Right cardiac atrium (tissue), 5 donors: ENCODE measurements at regions not wholly inside any gene's neighbourhood (a gene's known extent, or its start where the extent isn't known, plus 50 kb on each side); places are given as distances from the start of the nearest gene placed in this dataset.
"Not testable (repeated sequence)": the region's sequence is repeated elsewhere in the genome, so short reads cannot be mapped to it uniquely, and the experiment has no call there.

Experiments used
- ATAC-seq, 2 donors: fragments of 200-7000 bp; cut with Tn5 transposase; one replicate each; pipeline versions ENCODE4 v1.8.0 to v1.9.1; 2020; ENCODE audit warnings: moderate library complexity in 2 of 2, mild to moderate bottlenecking in 1 of 2
- DNase-seq, 3 donors: peaks; one replicate each; pipeline ENCODE4 v3.0.0-alpha.2; 2020
- H3K27ac ChIP-seq: one replicate; pipeline ENCODE4 v1.5.1; 2013; ENCODE audit warnings: mild to moderate bottlenecking, low read length, control low read depth, moderate library complexity
- H3K27me3 ChIP-seq: one replicate; pipeline ENCODE4 v1.6.1; 2013; ENCODE audit not compliant: control insufficient read depth, insufficient read depth
- H3K4me1 ChIP-seq: one replicate; pipeline ENCODE4 v1.6.1; 2013; ENCODE audit warnings: low read length; ENCODE audit not compliant: control insufficient read depth, insufficient read depth
- H3K4me3 ChIP-seq: one replicate; pipeline ENCODE4 v1.5.1; 2013; ENCODE audit warnings: low read length, control low read depth
- H3K9me3 ChIP-seq: one replicate; pipeline ENCODE4 v1.6.1; 2013; ENCODE audit warnings: low read length; ENCODE audit not compliant: control insufficient read depth
- WGBS: extraction: QIAGEN DNeasy Blood & Tissue Kit; methylation state at CpG from one replicate; pipeline ENCODE4 v1.1.7; 2013; 5-methylcytosine and 5-hydroxymethylcytosine counted together
- intact Hi-C, 4 donors: fragments of 100-400 bp; cut with DNase I; formaldehyde crosslinking; loops; one replicate each; pipeline versions ENCODE4 v1.11.0 to v1.14.0; 2022 to 2023
- donor health status: healthy with polysubstance abuse.
- donor health status: DM: no; HTN: yes; CAD: no.
- donor health status: DM: no; HTN: no; CAD: no.
- donor health status: DM: no; HTN: yes; CAD: no; lungs with severe emphysema.
- donor health status: DM: yes; HTN: yes; CAD: no.

- Histone ChIP-seq H3K27ac (no peak overlapping the region), H3K9me3 (no peaks in the 10 kb centered on the region), H3K4me3 (no peak overlapping the region), H3K4me1 (no peaks in the 10 kb centered on the region), H3K27me3 (no peaks in the 10 kb centered on the region)
- DNase-seq = no peak
- ATAC-seq = no peak
- intact Hi-C loops = no loop called here
Observed at GRCh38 chr14:22291406-22291805, 297.6 kb downstream of the DAD1 start.

GRCh38 chr14:22289570-22289969 lies 299.5 kb downstream of the DAD1 start:
- H3K9me3 ChIP-seq = no peaks in the 10 kb centered on the region
- WGBS = 62% methylated on average over 1 of the region's 1 CpG
- no peaks in the 10 kb centered on the region for H3K27me3 ChIP-seq
- ATAC-seq (no peak), DNase-seq (no peak)
- H3K4me3 ChIP-seq = no peak overlapping the region
- H3K4me1 ChIP-seq = no peaks in the 10 kb centered on the region
- intact Hi-C loops = no loop called here
- no peak overlapping the region for H3K27ac ChIP-seq

GRCh38 chr14:22285991-22286390 lies 303.0 kb downstream of the DAD1 start:
- Histone ChIP-seq H3K9me3 (no peaks in the 10 kb centered on the region), H3K4me3 (no peak overlapping the region), H3K27me3 (no peaks in the 10 kb centered on the region), H3K27ac (no peak overlapping the region), H3K4me1 (no peaks in the 10 kb centered on the region)
- DNase-seq = no peak
- WGBS = 65% methylated on average over 3 of the region's 3 CpGs
- intact Hi-C loops = no loop called here
- ATAC-seq = no peak

- Histone ChIP-seq H3K4me3 (no peak overlapping the region), H3K27me3 (no peaks in the 10 kb centered on the region), H3K9me3 (no peaks in the 10 kb centered on the region), H3K4me1 (no peaks in the 10 kb centered on the region), H3K27ac (no peak overlapping the region)
- ATAC-seq = no peak
- intact Hi-C loops = no loop called here
- no peak for DNase-seq
- 79% methylated on average over 5 of the region's 5 CpGs for WGBS
Observed at GRCh38 chr14:22282949-22283348, 306.1 kb downstream of the DAD1 start.

GRCh38 chr14:22282417-22282816 lies 306.6 kb downstream of the DAD1 start:
- H3K9me3 ChIP-seq = no peaks in the 10 kb centered on the region
- no peak overlapping the region for H3K27ac ChIP-seq
- 47% methylated on average over 5 of the region's 5 CpGs for WGBS
- no peaks in the 10 kb centered on the region for H3K4me1 ChIP-seq
- no peaks in the 10 kb centered on the region for H3K27me3 ChIP-seq
- ATAC-seq (no peak), DNase-seq (no peak)
- H3K4me3 ChIP-seq = no peak overlapping the region
- intact Hi-C loops = no loop called here

GRCh38 chr14:22281447-22281874 lies 307.6 kb downstream of the DAD1 start:
- H3K4me3 ChIP-seq, H3K4me1 ChIP-seq, H3K9me3 ChIP-seq, intact Hi-C loops, H3K27me3 ChIP-seq, DNase-seq, H3K27ac ChIP-seq, ATAC-seq: not testable (repeated sequence)
- 46% methylated on average over 7 of the region's 7 CpGs for WGBS

GRCh38 chr14:22280497-22281316 lies 308.3 kb downstream of the DAD1 start:
- Histone ChIP-seq H3K9me3 (no peaks in the 10 kb centered on the region), H3K27ac (no peak overlapping the region), H3K4me3 (no peak overlapping the region), H3K27me3 (no peaks in the 10 kb centered on the region), H3K4me1 (no peaks in the 10 kb centered on the region)
- no peak for ATAC-seq
- intact Hi-C loops = no loop called here
- no peak for DNase-seq
- 61% methylated on average over 5 of the region's 5 CpGs for WGBS

GRCh38 chr14:22276913-22277816 lies 311.9 kb downstream of the DAD1 start:
- WGBS = 50% methylated on average over 4 of the region's 4 CpGs
- intact Hi-C loops = no loop called here

GRCh38 chr14:22271838-22272799 lies 316.9 kb downstream of the DAD1 start:
- intact Hi-C loops = no loop called here
- 58% methylated on average over 11 of the region's 11 CpGs for WGBS
- Histone ChIP-seq H3K9me3 (no peaks in the 10 kb centered on the region), H3K27ac (no peak overlapping the region), H3K27me3 (no peaks in the 10 kb centered on the region), H3K4me1 (no peaks in the 10 kb centered on the region), H3K4me3 (no peak overlapping the region)
- DNase-seq (no peak), ATAC-seq (no peak)

More at GRCh38 chr14:22276913-22277816, 311.9 kb downstream of the DAD1 start:
- H3K4me1 ChIP-seq = no peaks in the 10 kb centered on the region
- no peaks in the 10 kb centered on the region for H3K9me3 ChIP-seq
- H3K4me3 ChIP-seq = no peak overlapping the region
- no peaks in the 10 kb centered on the region for H3K27me3 ChIP-seq
- DNase-seq (no peak), ATAC-seq (no peak)
- H3K27ac ChIP-seq = no peak overlapping the region

- H3K27ac ChIP-seq = no peak overlapping the region
- H3K4me3 ChIP-seq = no peak overlapping the region
- DNase-seq = no peak
- no peak for ATAC-seq
- H3K27me3 ChIP-seq = no peaks in the 10 kb centered on the region
- peaks cover 1% of the 10 kb centered on the region for H3K4me1 ChIP-seq
- 34% methylated on average over 2 of the region's 2 CpGs for WGBS
- H3K9me3 ChIP-seq = no peaks in the 10 kb centered on the region
- intact Hi-C loops = no loop called here
Observed at GRCh38 chr14:22268875-22269274, 320.1 kb downstream of the DAD1 start.
